ENCODE measurements at regions not wholly inside any gene's neighbourhood (a gene's known extent, or its start where the extent isn't known, plus 50 kb on each side); places are given as distances from the start of the nearest gene placed in this dataset.

- H2AK5ac ChIP-seq (ENCODE audit: insufficient read length, low read length): no peak overlapping the region
- H3K9ac ChIP-seq (ENCODE audit: extremely low read depth, insufficient read length, low read length): no peak overlapping the region
- no peak overlapping the region for H2BK12ac ChIP-seq (ENCODE audit: insufficient read length, low read depth, low read length)
- no peak overlapping the region for H3K27ac ChIP-seq (ENCODE audit: insufficient read length, low read depth, low read length)
- H2AFZ ChIP-seq (ENCODE audit: low read length): no peak overlapping the region
- no peak overlapping the region for H3K4me2 ChIP-seq (ENCODE audit: insufficient read depth, insufficient read length, low read length)
- H3K36me3 Mint-ChIP-seq (ENCODE audit: insufficient read depth in 1 of 3, low read depth in 3 of 3): peaks cover 0 to 4% (median 0%) of the 10 kb centered on the region in 3 experiments; a peak in 1 of 7 replicates
- H2BK5ac ChIP-seq (ENCODE audit: insufficient read length, low read length): no peak overlapping the region
- no peaks in the 10 kb centered on the region for H3K79me1 ChIP-seq (ENCODE audit: insufficient read depth, low read depth, low read length, poor library complexity, severe bottlenecking)
- H3K18ac ChIP-seq (ENCODE audit: insufficient read length, low read depth, low read length): no peak overlapping the region
- no peak overlapping the region for H3K56ac ChIP-seq (ENCODE audit: insufficient read length, low read depth, low read length)
- no peak overlapping the region for H3K27ac Mint-ChIP-seq
- no CpG with 5 or more reads among the region's 3 CpGs for WGBS (ENCODE audit: extremely low coverage, insufficient read length, low lambda C conversion rate)
- H3K23ac ChIP-seq (ENCODE audit: insufficient read length, low read depth, low read length): no peak overlapping the region
- no peaks in the 10 kb centered on the region for H3K79me2 ChIP-seq (ENCODE audit: insufficient read depth, low read length)
- no peak overlapping the region for H3K14ac ChIP-seq (ENCODE audit: insufficient read depth, low read length)
- H4K91ac ChIP-seq (ENCODE audit: insufficient read length, low read depth, low read length): no peak overlapping the region
- H3K4me1 Mint-ChIP-seq: no peaks in the 10 kb centered on the region
- H3T11ph ChIP-seq (ENCODE audit: low read length): no peak overlapping the region
- H3K4me1 ChIP-seq (ENCODE audit: insufficient read depth, low read length): no peaks in the 10 kb centered on the region
- no peak overlapping the region for H4K5ac ChIP-seq (ENCODE audit: insufficient read length, low read depth, low read length)
- no peak overlapping the region for H4K8ac ChIP-seq (replicated peaks; ENCODE audit: insufficient read length, low read depth, low read length)
- H2BK120ac ChIP-seq (ENCODE audit: low read depth, low read length, poor library complexity, severe bottlenecking): no peak overlapping the region
- TF ChIP-seq, protein P1, sequence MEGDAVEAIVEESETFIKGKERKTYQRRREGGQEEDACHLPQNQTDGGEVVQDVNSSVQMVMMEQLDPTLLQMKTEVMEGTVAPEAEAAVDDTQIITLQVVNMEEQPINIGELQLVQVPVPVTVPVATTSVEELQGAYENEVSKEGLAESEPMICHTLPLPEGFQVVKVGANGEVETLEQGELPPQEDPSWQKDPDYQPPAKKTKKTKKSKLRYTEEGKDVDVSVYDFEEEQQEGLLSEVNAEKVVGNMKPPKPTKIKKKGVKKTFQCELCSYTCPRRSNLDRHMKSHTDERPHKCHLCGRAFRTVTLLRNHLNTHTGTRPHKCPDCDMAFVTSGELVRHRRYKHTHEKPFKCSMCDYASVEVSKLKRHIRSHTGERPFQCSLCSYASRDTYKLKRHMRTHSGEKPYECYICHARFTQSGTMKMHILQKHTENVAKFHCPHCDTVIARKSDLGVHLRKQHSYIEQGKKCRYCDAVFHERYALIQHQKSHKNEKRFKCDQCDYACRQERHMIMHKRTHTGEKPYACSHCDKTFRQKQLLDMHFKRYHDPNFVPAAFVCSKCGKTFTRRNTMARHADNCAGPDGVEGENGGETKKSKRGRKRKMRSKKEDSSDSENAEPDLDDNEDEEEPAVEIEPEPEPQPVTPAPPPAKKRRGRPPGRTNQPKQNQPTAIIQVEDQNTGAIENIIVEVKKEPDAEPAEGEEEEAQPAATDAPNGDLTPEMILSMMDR (conservative IDR thresholded peaks at IDR 0.05): no peak
- no peaks in the 10 kb centered on the region for H4K20me1 ChIP-seq (ENCODE audit: control insufficient read depth, insufficient read depth, insufficient read length)
- no peak overlapping the region for H2BK15ac ChIP-seq (ENCODE audit: low read depth, low read length)
- no peak overlapping the region for H2BK20ac ChIP-seq (ENCODE audit: low read depth, low read length, poor library complexity, severe bottlenecking)
- no peak for DNase-seq
- H3K27me3 Mint-ChIP-seq (ENCODE audit: low read depth): no peaks in the 10 kb centered on the region
- H3K4me3 Mint-ChIP-seq: no peak overlapping the region
- H3K4ac ChIP-seq (ENCODE audit: low read depth, low read length): no peak overlapping the region
- no peaks in the 10 kb centered on the region for H3K9me3 ChIP-seq (ENCODE audit: control insufficient read depth, low read depth, low read length)
- H3K27me3 ChIP-seq (ENCODE audit: insufficient read depth, low read length): no peaks in the 10 kb centered on the region
- H3K23me2 ChIP-seq (ENCODE audit: insufficient read length, low read depth, low read length, poor library complexity, severe bottlenecking): no peaks in the 10 kb centered on the region
- peaks cover 3 to 7% of the 10 kb centered on the region in 2 experiments; a peak in 2 of 5 replicates for H3K9me3 Mint-ChIP-seq
Observed at GRCh38 chr1:106998431-106999002, 58.0 kb upstream of the PRMT6 start.

Data from H9 (cell line).